GM12891 (cell line): ENCODE measurements at regions not wholly inside any gene's neighbourhood (a gene's known extent, or its start where the extent isn't known, plus 50 kb on each side); places are given as distances from the start of the nearest gene placed in this dataset.

Experiments used
- DNase-seq: peaks from one replicate; pipeline ENCODE4 v3.0.0; 2011; ENCODE audit warnings: low spot score; ENCODE audit not compliant: insufficient read length
- FAIRE-seq: peaks from 2 replicates; lab custom pipeline; 2011; peaks lifted over from hg19 to GRCh38; lab: Jason Lieb, UNC
- PAX5 ChIP-seq: IDR thresholded peaks from 2 replicates; pipeline ENCODE4 v1.6.1; 2011; ENCODE audit warnings: low read length, moderate library complexity, mild to moderate bottlenecking; ENCODE audit not compliant: insufficient read depth, severe bottlenecking
- POLR2A ChIP-seq: IDR thresholded peaks from 2 replicates; pipeline ENCODE4 v1.6.1; 2011; ENCODE audit warnings: low read depth, low read length, control low read depth
- POLR2AphosphoS5 ChIP-seq: IDR thresholded peaks from 2 replicates; pipeline ENCODE4 v1.6.1; 2011; ENCODE audit warnings: low read depth, low read length, control low read depth
- POU2F2 ChIP-seq: IDR thresholded peaks from 2 replicates; pipeline ENCODE4 v1.6.1; 2011; ENCODE audit warnings: low read depth, mild to moderate bottlenecking, control low read depth, low read length, moderate library complexity
- SPI1 ChIP-seq: IDR thresholded peaks from 2 replicates; pipeline ENCODE4 v1.6.1; 2011; ENCODE audit warnings: low read depth, low read length, control low read depth
- TAF1 ChIP-seq: IDR thresholded peaks from 2 replicates; pipeline ENCODE4 v1.6.1; 2011; ENCODE audit warnings: low read depth, low read length, control low read depth

DNA sequence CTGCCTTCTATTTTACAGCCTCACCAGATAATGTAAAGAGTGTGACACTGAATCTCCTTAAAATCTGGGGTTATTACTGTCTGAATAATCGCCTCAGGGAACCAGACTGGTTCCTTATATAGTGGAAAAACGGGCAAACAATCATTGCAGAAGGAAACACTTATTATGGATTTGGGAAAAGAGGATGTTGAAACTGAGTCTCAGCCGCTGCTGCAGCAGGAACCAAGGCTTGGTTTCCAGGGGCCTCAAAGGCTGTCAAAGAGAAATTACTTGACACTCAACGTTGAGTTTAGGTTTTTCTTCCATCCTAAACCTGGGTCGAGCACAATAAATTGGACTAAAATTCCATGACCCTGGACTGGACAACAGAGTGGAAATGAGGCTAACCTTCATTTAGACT is 103.8 kb upstream of the AHR start:
- DNase-seq (no peak), FAIRE-seq (peak; percentile 13)
- no peak for TF ChIP-seq POLR2A
- TF ChIP-seq PAX5: no peak
- TF ChIP-seq SPI1: no peak
- TF ChIP-seq TAF1: no peak
- TF ChIP-seq POLR2AphosphoS5: no peak
- no peak for TF ChIP-seq POU2F2

DNA sequence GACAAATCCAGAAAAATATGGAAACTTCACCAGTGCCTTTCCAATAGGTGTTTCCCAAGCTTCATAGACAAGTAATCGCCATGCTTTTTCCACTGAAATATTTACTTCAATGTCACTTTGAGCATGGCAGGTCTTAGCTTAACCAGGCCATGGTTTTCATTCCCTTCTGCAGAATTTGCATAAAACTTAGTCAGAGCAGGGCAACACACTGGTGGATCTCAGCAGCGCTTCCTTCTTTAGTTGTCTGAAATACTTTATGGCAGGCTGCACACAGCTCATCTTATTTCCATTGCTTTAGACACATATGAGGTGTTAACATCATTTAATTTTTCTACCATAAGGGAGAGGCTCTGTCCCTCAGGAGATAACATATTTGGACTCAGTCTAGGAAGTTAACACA is 102.9 kb upstream of the AHR start:
- TF ChIP-seq POLR2AphosphoS5 (no peak), SPI1 (peak; percentile 63), PAX5 (no peak), POLR2A (no peak), POU2F2 (peak; percentile 88), TAF1 (no peak)
- peak; percentile 64 for FAIRE-seq
- no peak for DNase-seq

DNA sequence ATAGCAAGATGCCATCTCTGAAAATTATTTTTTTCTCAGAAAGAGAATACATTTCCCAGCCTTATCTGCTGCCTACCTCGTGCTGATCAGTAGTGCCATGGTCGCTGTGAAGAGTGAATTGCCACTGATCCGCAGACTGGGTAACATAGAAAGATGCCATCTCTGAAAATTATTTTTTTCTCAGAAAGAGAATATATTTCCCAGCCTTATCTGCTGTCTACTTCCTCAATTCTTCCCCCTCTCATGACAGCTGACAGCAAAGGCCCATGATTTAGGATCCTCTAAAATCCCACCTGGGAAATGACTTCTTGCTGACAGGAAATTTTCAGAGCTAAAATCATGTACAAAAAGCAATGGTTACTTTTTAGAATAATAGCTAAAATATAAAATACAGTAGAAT is 92.5 kb upstream of the AHR start:
- FAIRE-seq (no peak), DNase-seq (no peak)
- TF ChIP-seq POLR2A (no peak), POU2F2 (no peak), SPI1 (no peak), POLR2AphosphoS5 (no peak), PAX5 (no peak), TAF1 (no peak)

DNA sequence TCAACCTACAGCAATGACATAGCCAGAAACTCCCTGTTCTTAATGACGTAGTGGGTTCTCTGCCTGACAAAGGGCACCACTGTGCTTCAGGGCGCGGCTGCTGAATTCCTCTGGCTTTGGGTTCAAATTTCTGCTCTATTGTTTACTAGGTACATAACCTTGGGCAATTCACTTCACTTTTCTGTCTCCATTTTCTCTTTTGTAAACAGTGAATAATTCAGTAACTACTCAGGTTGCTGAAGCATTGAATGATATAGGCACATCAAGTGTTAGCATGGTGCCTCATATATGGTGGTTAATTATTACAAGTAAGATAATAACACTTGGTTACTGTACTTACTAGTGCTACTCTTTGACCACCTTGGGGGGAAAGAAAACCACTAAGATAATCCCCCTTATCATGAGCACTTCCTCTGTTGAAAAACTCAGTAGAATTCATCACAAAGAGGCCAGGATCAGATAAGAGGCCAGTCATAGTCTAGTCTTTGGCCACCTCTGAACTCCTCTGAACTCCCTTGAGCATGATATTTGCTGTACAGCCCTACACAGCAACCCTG is 92.0 kb upstream of the AHR start:
- no peak for DNase-seq
- no peak for TF ChIP-seq TAF1
- no peak for TF ChIP-seq PAX5
- TF ChIP-seq POLR2A: no peak
- TF ChIP-seq POLR2AphosphoS5: no peak
- no peak for TF ChIP-seq POU2F2
- TF ChIP-seq SPI1: no peak
- FAIRE-seq: no peak

DNA sequence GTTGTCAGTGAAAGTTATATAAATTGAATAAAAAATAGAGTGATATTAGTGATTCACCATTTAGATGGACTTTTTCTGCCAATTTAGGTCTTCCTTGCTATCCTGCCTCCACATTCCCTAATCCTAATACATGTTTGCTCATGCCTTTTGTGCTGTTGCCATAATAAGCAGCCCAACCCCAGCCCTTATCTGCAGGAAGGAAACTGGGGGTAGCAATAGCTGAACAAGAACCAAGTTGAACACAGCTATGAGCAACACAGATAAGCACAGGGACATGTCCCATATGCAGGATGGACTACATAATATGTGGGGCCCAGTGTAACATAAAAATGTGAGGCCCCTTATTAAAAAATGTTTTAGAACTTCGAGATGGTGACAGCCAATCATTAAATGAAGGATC is 91.2 kb upstream of the AHR start:
- TF ChIP-seq PAX5 (no peak), SPI1 (no peak), POLR2A (no peak), POU2F2 (no peak), TAF1 (no peak), POLR2AphosphoS5 (no peak)
- DNase-seq (no peak), FAIRE-seq (no peak)

DNA sequence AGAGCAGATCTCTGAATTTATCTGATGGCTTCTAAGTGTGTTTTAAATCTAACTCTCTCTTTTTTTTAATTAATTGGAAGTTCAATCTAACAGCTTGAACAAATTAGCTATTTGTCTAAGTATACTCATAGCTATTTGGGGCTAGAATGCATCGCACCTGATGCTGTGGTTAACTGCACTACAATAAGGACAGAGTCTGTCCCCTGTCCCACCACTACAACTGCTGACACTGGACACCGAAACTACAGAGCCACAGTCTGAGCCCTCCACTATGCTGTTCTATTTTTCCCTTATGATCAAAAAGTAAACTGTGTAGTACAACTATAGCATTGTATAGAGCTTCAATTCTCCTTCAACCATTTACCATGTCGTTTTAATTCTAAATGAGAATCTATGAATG is 89.4 kb upstream of the AHR start:
- TF ChIP-seq SPI1 (no peak), PAX5 (no peak), POU2F2 (no peak), TAF1 (no peak), POLR2A (no peak)
- no peak for DNase-seq
- FAIRE-seq: no peak

DNA sequence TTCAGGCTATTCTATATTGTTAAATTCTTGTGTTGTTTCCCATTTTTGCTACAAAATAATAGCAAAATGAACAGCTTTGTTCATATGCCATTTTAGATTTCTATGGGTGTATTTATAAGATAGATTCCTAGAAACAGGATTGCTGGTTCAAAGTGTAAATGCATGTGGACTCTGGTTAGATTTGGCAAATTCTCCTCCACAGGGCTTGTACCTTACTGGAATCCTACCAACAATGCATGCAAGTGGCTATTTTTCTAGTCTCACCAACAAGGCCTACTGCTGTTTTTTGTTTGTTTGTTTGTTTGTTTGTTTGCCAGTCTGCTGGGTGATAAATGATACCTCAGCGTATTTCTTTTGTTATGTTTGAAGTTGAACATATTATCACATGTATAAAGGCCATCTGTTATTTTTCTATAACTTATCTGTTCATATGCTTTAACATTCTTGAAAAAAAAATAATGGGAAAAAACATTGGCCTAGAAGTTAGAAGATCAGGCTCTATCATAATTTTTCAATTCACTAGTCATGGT is 87.1 kb upstream of the AHR start:
- no peak for DNase-seq
- FAIRE-seq: no peak
- no peak for TF ChIP-seq POU2F2
- no peak for TF ChIP-seq TAF1
- no peak for TF ChIP-seq POLR2AphosphoS5
- no peak for TF ChIP-seq POLR2A
- TF ChIP-seq SPI1: no peak
- no peak for TF ChIP-seq PAX5

DNA sequence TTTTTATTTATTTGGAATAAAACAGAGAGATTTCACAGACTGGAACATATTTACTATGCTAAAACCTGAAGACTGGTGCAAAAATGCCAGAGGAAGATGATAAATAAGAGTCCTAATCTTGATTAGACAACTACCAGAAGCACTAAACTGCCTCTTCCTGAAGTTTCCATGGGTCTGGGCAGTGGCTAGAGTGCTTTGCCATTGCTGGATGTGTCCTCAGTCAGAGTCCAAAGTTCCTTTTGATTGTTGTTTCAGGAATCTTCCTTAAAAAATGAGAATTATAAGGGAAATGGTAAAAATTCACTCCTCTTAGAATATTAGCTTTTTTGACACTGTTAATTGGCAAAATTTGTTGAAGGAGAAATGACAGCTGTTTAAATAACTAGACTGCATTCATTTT is 86.3 kb upstream of the AHR start:
- no peak for FAIRE-seq

DNA sequence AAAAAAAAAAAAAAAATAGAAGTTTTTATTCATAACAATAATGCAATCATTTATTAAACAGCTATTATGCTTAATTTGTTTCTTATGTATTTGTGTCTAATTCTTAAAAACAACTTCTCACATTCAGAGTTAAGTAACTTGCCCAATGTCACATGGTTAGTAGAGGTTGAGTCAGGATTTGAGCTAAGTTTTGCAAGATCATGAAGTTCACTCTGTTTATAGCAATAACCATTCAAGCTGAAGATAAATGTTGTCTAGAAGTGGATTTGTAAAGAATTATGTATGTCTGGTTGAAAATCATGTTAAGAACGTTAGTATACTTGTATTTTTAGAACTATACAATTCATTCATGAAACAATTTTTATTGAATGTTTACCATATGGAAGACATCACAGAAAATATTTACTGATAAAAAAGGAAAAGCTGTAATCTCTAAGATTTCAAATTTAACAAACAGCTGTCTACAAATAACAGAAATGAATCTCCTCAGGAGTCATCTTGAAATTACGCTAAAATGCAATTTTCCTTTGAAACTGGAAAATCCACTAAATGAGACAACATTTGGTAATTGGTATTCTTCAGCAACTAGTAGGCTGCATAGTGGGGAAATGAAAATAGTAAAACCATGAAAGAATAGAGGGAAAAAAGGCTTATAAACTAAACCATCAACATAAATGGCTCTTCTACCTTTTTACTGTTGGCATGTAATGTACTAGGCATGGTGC is 70.5 kb upstream of the AHR start:
- DNase-seq (no peak), FAIRE-seq (no peak)
- TF ChIP-seq PAX5 (no peak), POLR2A (no peak), SPI1 (no peak), POU2F2 (no peak), TAF1 (no peak), POLR2AphosphoS5 (no peak)

More for the DNA sequence above, 86.3 kb upstream of the AHR start:
- no peak for DNase-seq
- no peak for TF ChIP-seq POLR2AphosphoS5
- TF ChIP-seq SPI1: no peak
- no peak for TF ChIP-seq POU2F2
- no peak for TF ChIP-seq TAF1
- no peak for TF ChIP-seq PAX5
- TF ChIP-seq POLR2A: no peak

DNA sequence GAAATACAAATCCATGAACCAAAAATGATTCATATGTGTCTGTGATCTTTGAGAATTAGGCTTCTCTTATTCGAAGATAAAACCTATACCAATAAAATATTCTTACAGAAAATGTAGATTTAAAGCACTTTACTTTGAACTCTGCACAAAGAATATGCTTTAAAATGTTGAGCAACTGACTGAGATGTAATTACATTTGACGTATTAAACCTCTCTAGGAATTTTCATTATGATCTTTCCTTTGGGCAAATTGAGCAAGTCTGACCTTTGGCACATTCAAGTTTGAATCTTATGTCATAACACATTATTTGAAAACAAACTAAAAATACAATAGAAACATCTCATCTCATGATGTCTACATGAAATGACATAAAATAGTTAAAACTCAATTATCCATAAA is 69.2 kb upstream of the AHR start:
- TF ChIP-seq POLR2A (no peak), POU2F2 (no peak), POLR2AphosphoS5 (no peak), PAX5 (no peak), SPI1 (no peak), TAF1 (no peak)
- FAIRE-seq (no peak), DNase-seq (no peak)
